Common myeloid progenitor, CD34-positive (primary cell): ENCODE measurements at regions not wholly inside any gene's neighbourhood (a gene's known extent, or its start where the extent isn't known, plus 50 kb on each side); places are given as distances from the start of the nearest gene placed in this dataset.
"Not testable (repeated sequence)": the region's sequence is repeated elsewhere in the genome, so short reads cannot be mapped to it uniquely, and the experiment has no call there.

Source experiments
- CTCF ChIA-PET: fragments of 350-600 bp; sonication (Branson Sonifier 250); formaldehyde crosslinking; loops from one replicate; lab custom pipeline; 2021; ENCODE audit warnings: antibody characterized with exemption; lab: Charles Lee
- POLR2A ChIA-PET: fragments of 350-600 bp; sonication (Branson Sonifier 250); formaldehyde crosslinking; loops from one replicate; lab custom pipeline; 2021; ENCODE audit warnings: antibody characterized with exemption; lab: Charles Lee
- DNase-seq, 3 donors: peaks; one replicate each; pipeline versions ENCODE4 v3.0.0 to v3.0.0-alpha.2; 2013
- H3K27ac ChIP-seq, 2 experiments: 1 replicate in 1 of 2; 2 replicates in 1 of 2; pipeline ENCODE4 v1.7.0; 2013; ENCODE audit warnings: inconsistent platforms in 2 of 2, low read length in 2 of 2, mild to moderate bottlenecking in 2 of 2, low read depth in 1 of 2, moderate library complexity in 1 of 2; ENCODE audit not compliant: severe bottlenecking in 2 of 2, insufficient read depth in 1 of 2, poor library complexity in 1 of 2
- H3K27me3 ChIP-seq, 5 experiments: replicated peaks in 2 of 5; 1 replicate in 3 of 5; 2 replicates in 2 of 5; pipeline versions ENCODE4 v1.6.1 to v1.7.0; 2013; ENCODE audit warnings: low read length in 4 of 5, mild to moderate bottlenecking in 2 of 5, moderate library complexity in 2 of 5, inconsistent platforms in 1 of 5; ENCODE audit not compliant: insufficient read depth in 5 of 5, control insufficient read depth in 4 of 5
- H3K36me3 ChIP-seq, 4 experiments: 1 replicate in 2 of 4; 2 replicates in 2 of 4; pipeline versions ENCODE4 v1.6.1 to v1.7.0; 2013; ENCODE audit warnings: low read length in 3 of 4, control low read depth in 1 of 4, mild to moderate bottlenecking in 1 of 4; ENCODE audit not compliant: control insufficient read depth in 4 of 4, insufficient read depth in 4 of 4
- H3K4me1 ChIP-seq, 4 experiments: 1 replicate in 3 of 4; 2 replicates in 1 of 4; pipeline versions ENCODE4 v1.6.1 to v1.7.1; 2013; ENCODE audit warnings: low read length in 3 of 4, mild to moderate bottlenecking in 3 of 4, control low read depth in 1 of 4, inconsistent platforms in 1 of 4, moderate library complexity in 1 of 4; ENCODE audit not compliant: control insufficient read depth in 4 of 4, insufficient read depth in 4 of 4; ENCODE audit errors: control extremely low read depth in 1 of 4
- H3K4me3 ChIP-seq, 7 experiments: 1 replicate in 4 of 7; 2 replicates in 3 of 7; pipeline versions ENCODE4 v1.5.1 to v1.7.0; 2013; ENCODE audit warnings: mild to moderate bottlenecking in 7 of 7, low read length in 6 of 7, moderate library complexity in 6 of 7, inconsistent platforms in 2 of 7, low read depth in 2 of 7, control low read depth in 1 of 7; ENCODE audit not compliant: insufficient read depth in 4 of 7, control insufficient read depth in 1 of 7; ENCODE audit errors: extremely low read depth in 1 of 7
- H3K9me3 ChIP-seq, 5 experiments: 1 replicate in 4 of 5; 2 replicates in 1 of 5; pipeline versions ENCODE4 v1.6.1 to v1.7.1; 2013; ENCODE audit warnings: low read length in 4 of 5, mild to moderate bottlenecking in 2 of 5, inconsistent platforms in 1 of 5, low read depth in 1 of 5, moderate library complexity in 1 of 5; ENCODE audit not compliant: control insufficient read depth in 4 of 5, insufficient read depth in 2 of 5; ENCODE audit errors: control extremely low read depth in 1 of 5
- WGBS: methylation state at CpG from one replicate; pipeline ENCODE4 v1.1.5; 2013; ENCODE audit not compliant: insufficient coverage; 5-methylcytosine and 5-hydroxymethylcytosine counted together

GRCh38 chr1:109838838-109839240, 71.8 kb upstream of the CSF1 start:
- Histone ChIP-seq H3K4me3 (no peak overlapping the region), H3K9me3 (peaks cover 0 to 10% (median 3%) of the 10 kb centered on the region in 5 experiments), H3K27me3 (no peaks in the 10 kb centered on the region), H3K27ac (no peak overlapping the region), H3K36me3 (no peaks in the 10 kb centered on the region), H3K4me1 (no peaks in the 10 kb centered on the region)
- ChIA-PET POLR2A (no interaction called here), CTCF (no interaction called here)
- DNase-seq, result no peak
- 100% methylated on average over 1 of the region's 4 CpGs for WGBS

GRCh38 chr1:109837852-109838570, 72.6 kb upstream of the CSF1 start:
- Histone ChIP-seq H3K27ac (no peak overlapping the region), H3K4me3 (no peak overlapping the region), H3K9me3 (peaks cover 0 to 10% (median 3%) of the 10 kb centered on the region in 5 experiments), H3K36me3 (no peaks in the 10 kb centered on the region), H3K27me3 (no peaks in the 10 kb centered on the region), H3K4me1 (no peaks in the 10 kb centered on the region)
- CTCF ChIA-PET, result no interaction called here
- POLR2A ChIA-PET, result no interaction called here
- DNase-seq, result peak in 1 of 3 donors; percentile 9
- WGBS, result 100% methylated on average over 2 of the region's 2 CpGs

- H3K4me3 ChIP-seq, H3K36me3 ChIP-seq, POLR2A ChIA-PET, H3K27ac ChIP-seq, H3K27me3 ChIP-seq, H3K4me1 ChIP-seq, DNase-seq: not testable (repeated sequence)
- CTCF ChIA-PET, result interaction anchor here (0.7 to 1.1 kb wide), 2 partner anchors 10 to 11 kb away, joined by 3 read pairs; no protein-coding TSS in a partner anchor
- peaks cover 0 to 18% (median 5%) of the 10 kb centered on the region in 5 experiments for H3K9me3 ChIP-seq
- 97% methylated on average over 5 of the region's 6 CpGs for WGBS
These were observed 71.9 kb upstream of the EPS8L3 start for GRCh38 chr1:109835645-109836044.

DNA sequence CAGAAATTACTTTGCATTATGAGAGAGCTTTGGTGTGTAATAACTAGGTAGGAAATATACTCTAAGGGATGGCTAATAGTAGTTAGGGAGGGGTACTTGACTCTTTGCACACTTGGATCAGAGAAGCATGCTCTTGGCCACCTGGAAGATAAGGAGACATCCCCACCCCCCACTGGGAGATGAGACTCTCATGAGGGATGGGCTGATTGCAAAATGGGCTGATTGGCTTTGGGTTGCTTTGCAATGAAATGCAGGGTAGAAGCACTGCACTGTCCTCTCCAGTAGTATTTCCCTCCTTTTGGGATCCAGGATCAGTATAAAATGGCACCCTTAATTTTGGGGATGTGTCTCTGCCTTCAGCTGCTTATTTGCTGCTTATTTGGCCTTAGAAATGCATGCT, 71.2 kb upstream of the EPS8L3 start:
- DNase-seq, result no peak
- POLR2A ChIA-PET, result no interaction called here

GRCh38 chr1:109832945-109833344, 69.2 kb upstream of the EPS8L3 start:
- WGBS, result 84% methylated on average over 4 of the region's 5 CpGs
- Histone ChIP-seq H3K4me1 (no peaks in the 10 kb centered on the region), H3K4me3 (no peak overlapping the region), H3K36me3 (no peaks in the 10 kb centered on the region), H3K27me3 (no peaks in the 10 kb centered on the region), H3K9me3 (peaks cover 0 to 12% (median 5%) of the 10 kb centered on the region in 5 experiments), H3K27ac (no peak overlapping the region)
- POLR2A ChIA-PET, result no interaction called here
- CTCF ChIA-PET, result interaction anchor here (1.1 to 1.4 kb wide), 4 partner anchors 10 to 151 kb away, joined by 3 read pairs; partner anchors contain the start of gene AHCYL1
- no peak for DNase-seq

More for the DNA sequence above, 71.2 kb upstream of the EPS8L3 start:
- Histone ChIP-seq H3K27ac (no peak overlapping the region), H3K27me3 (no peaks in the 10 kb centered on the region), H3K4me1 (no peaks in the 10 kb centered on the region), H3K9me3 (peaks cover 0 to 13% (median 5%) of the 10 kb centered on the region in 5 experiments), H3K36me3 (no peaks in the 10 kb centered on the region), H3K4me3 (no peak overlapping the region)
- CTCF ChIA-PET, result interaction anchor here (1.1 kb wide), 2 partner anchors 10 to 42 kb away, joined by 4 to 5 read pairs; no protein-coding TSS in a partner anchor

DNA sequence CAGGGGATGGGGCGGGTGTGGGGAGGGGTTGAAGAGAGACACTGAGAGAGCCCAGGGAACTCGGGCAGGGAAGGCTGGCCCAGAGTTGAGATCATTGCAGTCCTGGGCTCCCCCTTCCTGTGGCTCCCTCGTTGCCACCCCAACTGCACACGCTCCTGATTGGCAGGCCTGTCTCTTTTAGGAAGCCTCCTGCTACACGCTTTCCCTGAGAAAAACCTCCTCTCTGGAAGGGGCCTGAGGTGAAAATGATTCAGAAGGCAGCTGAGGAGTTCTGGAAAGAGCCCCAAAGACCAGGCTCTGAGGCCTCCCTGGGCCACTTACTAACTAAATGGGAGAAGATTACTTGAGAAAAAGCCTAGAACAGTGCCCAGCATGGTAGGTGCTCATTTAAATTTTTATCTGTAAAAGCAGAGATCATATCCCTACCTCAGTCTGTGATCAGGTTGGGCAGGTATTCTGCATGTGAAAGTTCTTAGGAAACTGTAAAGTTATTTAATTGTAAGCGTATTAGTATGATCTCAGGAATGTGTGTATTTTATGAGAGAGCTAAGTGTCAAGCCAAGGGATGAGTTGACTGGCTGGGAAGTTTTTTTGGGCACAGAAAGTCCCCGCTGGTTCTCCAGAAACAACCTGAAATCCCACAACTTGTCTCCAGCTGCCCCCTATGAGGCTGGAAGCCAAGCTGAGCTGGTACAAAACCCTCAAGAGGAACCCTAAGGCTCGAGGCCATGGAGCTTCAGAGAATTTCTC, 65.2 kb upstream of the EPS8L3 start:
- DNase-seq, result no peak
- Histone ChIP-seq H3K36me3 (no peaks in the 10 kb centered on the region), H3K9me3 (peaks cover 0 to 9% (median 5%) of the 10 kb centered on the region in 5 experiments), H3K4me1 (peaks cover 0 to 8% (median 3%) of the 10 kb centered on the region in 4 experiments), H3K27ac (no peak overlapping the region), H3K27me3 (no peaks in the 10 kb centered on the region), H3K4me3 (no peak overlapping the region)
- ChIA-PET POLR2A (no interaction called here), CTCF (interaction anchor here (0.9 to 1.8 kb wide), 5 partner anchors 10 to 95 kb away, joined by 3 to 4 read pairs (median 3); no protein-coding TSS in a partner anchor)
- WGBS, result 100% methylated on average over 4 of the region's 8 CpGs

DNA sequence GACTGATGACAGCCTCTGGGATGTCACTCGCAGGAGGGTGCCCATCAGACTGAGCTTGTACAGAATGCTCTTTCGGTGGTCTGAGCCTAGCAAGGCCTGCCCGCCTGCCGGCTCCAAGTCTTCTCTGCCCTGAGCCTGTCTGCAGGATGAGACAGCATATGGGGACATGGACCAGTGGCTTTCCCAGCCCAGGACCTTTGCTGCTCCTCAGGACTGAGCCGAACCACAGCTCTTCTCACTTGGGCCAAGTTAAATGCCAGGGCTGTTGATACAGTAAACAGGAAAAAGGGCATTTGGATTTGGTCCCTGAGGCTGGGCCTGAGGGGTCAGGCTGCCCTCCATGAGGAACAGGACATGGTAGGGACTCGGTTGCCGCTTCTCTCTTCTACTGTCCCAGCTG, 64.3 kb upstream of the EPS8L3 start:
- Histone ChIP-seq H3K36me3 (no peaks in the 10 kb centered on the region), H3K4me3 (no peak overlapping the region), H3K27ac (no peak overlapping the region), H3K4me1 (peaks cover 0 to 14% (median 3%) of the 10 kb centered on the region in 4 experiments), H3K9me3 (peaks cover 0 to 9% (median 5%) of the 10 kb centered on the region in 5 experiments), H3K27me3 (no peaks in the 10 kb centered on the region)
- ChIA-PET POLR2A (no interaction called here), CTCF (interaction anchor here (0.9 to 1.5 kb wide), 2 partner anchors 31 to 96 kb away, joined by 3 to 4 read pairs; no protein-coding TSS in a partner anchor)
- DNase-seq, result no peak
- 95% methylated on average over 7 of the region's 7 CpGs for WGBS
